Endothelial cell of umbilical vein (primary cell): ENCODE measurements at regions not wholly inside any gene's neighbourhood (a gene's known extent, or its start where the extent isn't known, plus 50 kb on each side); places are given as distances from the start of the nearest gene placed in this dataset.

Source experiments
- BruUV-seq: library from RNA; stranded (reverse); fragments of 400-500 nt; replicated peaks from 2 replicates; lab custom pipeline; 2021; lab: Mats Ljungman, UMichigan
- CTCF ChIA-PET: fragments of 300-600, 350-600 bp; sonication (Branson Sonifier 250); formaldehyde crosslinking; loops from one replicate; lab custom pipeline; 2021; ENCODE audit warnings: antibody characterized with exemption, inconsistent platforms; lab: Charles Lee
- POLR2A ChIA-PET: fragments of 300-600, 350-600 bp; sonication (Branson Sonifier 250); formaldehyde crosslinking; loops from one replicate; lab custom pipeline; 2021; ENCODE audit warnings: antibody characterized with exemption, inconsistent platforms; lab: Charles Lee
- DNase-seq: peaks from one replicate; pipeline ENCODE4 v3.0.0-alpha.2; 2011; ENCODE audit warnings: low read depth, low spot score
- FAIRE-seq: peaks from 2 replicates; lab custom pipeline; 2011; peaks lifted over from hg19 to GRCh38; lab: Jason Lieb, UNC
- H2AFZ ChIP-seq: 2 replicates; pipeline ENCODE4 v1.6.0; 2012; ENCODE audit warnings: low read depth, low read length, control low read depth, inconsistent platforms
- H3K27ac ChIP-seq: 2 replicates; pipeline ENCODE4 v1.5.1; 2011; ENCODE audit warnings: low read depth, mild to moderate bottlenecking, control low read depth, low read length, moderate library complexity; ENCODE audit not compliant: insufficient read depth
- H3K27me3 ChIP-seq, 2 experiments: 2 replicates each; pipeline versions ENCODE4 v1.6.0 to v1.6.1; 2011; ENCODE audit warnings: low read length in 2 of 2, mixed read lengths in 1 of 2; ENCODE audit not compliant: control insufficient read depth in 2 of 2, insufficient read depth in 2 of 2
- H3K36me3 ChIP-seq, 2 experiments: 2 replicates in 1 of 2; 3 replicates in 1 of 2; pipeline ENCODE4 v1.5.1; 2011; ENCODE audit warnings: low read length in 2 of 2, mild to moderate bottlenecking in 1 of 2, moderate library complexity in 1 of 2; ENCODE audit not compliant: control insufficient read depth in 2 of 2, insufficient read depth in 2 of 2; ENCODE audit errors: extremely low read depth in 1 of 2
- H3K4me1 ChIP-seq: 3 replicates; pipeline ENCODE4 v1.5.1; 2011; ENCODE audit warnings: mild to moderate bottlenecking, low read length; ENCODE audit not compliant: control insufficient read depth, insufficient read depth; ENCODE audit errors: extremely low read depth
- H3K4me2 ChIP-seq: 2 replicates; pipeline ENCODE4 v1.6.1; 2011; ENCODE audit warnings: low read length, control low read depth, mixed read lengths; ENCODE audit not compliant: insufficient read depth
- H3K4me3 ChIP-seq, 3 experiments: fragments of 200-600 bp in 1 of 3; sonication (generic), shearing (Covaris generic) in 1 of 3; replicated peaks in 1 of 3; 2 replicates each; pipeline ENCODE4 v1.5.1; 2011 to 2016; ENCODE audit warnings: control low read depth in 3 of 3, low read length in 3 of 3, mild to moderate bottlenecking in 2 of 3, inconsistent platforms in 1 of 3, low read depth in 1 of 3, moderate library complexity in 1 of 3; ENCODE audit not compliant: insufficient read depth in 1 of 3
- H3K79me2 ChIP-seq: 2 replicates; pipeline ENCODE4 v1.6.0; 2012; ENCODE audit warnings: low read length, inconsistent platforms; ENCODE audit not compliant: control insufficient read depth, insufficient read depth
- H3K9ac ChIP-seq: replicated peaks from 2 replicates; pipeline ENCODE3; 2011; ENCODE audit warnings: low read length, control low read depth; ENCODE audit not compliant: insufficient read depth; ENCODE audit errors: extremely low read depth
- H3K9me1 ChIP-seq: replicated peaks from 3 replicates; pipeline ENCODE4 v1.6.0; 2011; ENCODE audit warnings: mild to moderate bottlenecking, low read length; ENCODE audit not compliant: control insufficient read depth, insufficient read depth; ENCODE audit errors: extremely low read depth
- H3K9me3 ChIP-seq: replicated peaks from 2 replicates; pipeline ENCODE4 v1.5.1; 2012; ENCODE audit warnings: low read length, inconsistent platforms; ENCODE audit not compliant: control insufficient read depth, insufficient read depth
- H4K20me1 ChIP-seq: replicated peaks from 2 replicates; pipeline ENCODE3; 2011; ENCODE audit warnings: mild to moderate bottlenecking, low read length; ENCODE audit not compliant: control insufficient read depth, insufficient read depth; ENCODE audit errors: extremely low read depth
- CTCF ChIP-seq, 2 donors: IDR thresholded peaks; 1 replicate in 1 of 2; 2 replicates in 1 of 2; pipeline ENCODE4 v1.5.1; 2011; ENCODE audit warnings: low read length in 2 of 2, mild to moderate bottlenecking in 2 of 2, moderate library complexity in 2 of 2, control low read depth in 1 of 2, inconsistent platforms in 1 of 2, low read depth in 1 of 2; ENCODE audit not compliant: insufficient read depth in 1 of 2; ENCODE audit errors: extremely low read depth in 1 of 2
- EZH2 ChIP-seq: IDR thresholded peaks from 2 replicates; pipeline ENCODE4 v1.6.1; 2012; ENCODE audit warnings: borderline replicate concordance, low read depth, mild to moderate bottlenecking, moderate library complexity, low read length, inconsistent platforms; ENCODE audit not compliant: severe bottlenecking
- FOS ChIP-seq: IDR thresholded peaks from 2 replicates; pipeline ENCODE4 v1.6.1; 2011; ENCODE audit warnings: mild to moderate bottlenecking, low read length, moderate library complexity, borderline replicate concordance; ENCODE audit not compliant: insufficient read depth
- GATA2 ChIP-seq: IDR thresholded peaks from 2 replicates; pipeline ENCODE4 v1.7.0; 2011; ENCODE audit warnings: low read depth, mild to moderate bottlenecking, moderate library complexity, mixed read lengths, low read length; ENCODE audit not compliant: insufficient read length, insufficient read depth
- JUN ChIP-seq: IDR thresholded peaks from 2 replicates; pipeline ENCODE4 v1.6.1; 2011; ENCODE audit warnings: borderline replicate concordance, low read depth; ENCODE audit not compliant: insufficient read length, insufficient read depth
- MAX ChIP-seq: IDR thresholded peaks from 2 replicates; pipeline ENCODE4 v1.6.1; 2011; ENCODE audit not compliant: insufficient read depth, insufficient read length
- MYC ChIP-seq: IDR thresholded peaks from one replicate; pipeline ENCODE4 v1.6.1; 2011; ENCODE audit warnings: mild to moderate bottlenecking, low read depth, low read length
- POLR2A ChIP-seq: IDR thresholded peaks from 2 replicates; pipeline ENCODE4 v1.6.1; 2012; ENCODE audit warnings: low read depth, mild to moderate bottlenecking, control low read depth, low read length
- POLR2AphosphoS5 ChIP-seq: IDR thresholded peaks from 2 replicates; pipeline ENCODE4 v1.6.1; 2012; ENCODE audit warnings: low read depth, mild to moderate bottlenecking, control low read depth, low read length, moderate library complexity; ENCODE audit not compliant: insufficient read depth
- dilution Hi-C: fragments of 300-500 bp; cut with MboI; formaldehyde crosslinking; loops from one replicate; pipeline ENCODE4 v1.15.0; 2019; ENCODE audit warnings: low sequenced_read_pairs; ENCODE audit not compliant: extremely low pct_ligation_motif_present
- intact Hi-C: fragments of 100-400 bp; cut with micrococcal nuclease; formaldehyde crosslinking; loops from one replicate; pipeline ENCODE4 v1.10.0; 2022

- no peaks in the 10 kb centered on the region for H4K20me1 ChIP-seq
- no peaks in the 10 kb centered on the region for H3K36me3 ChIP-seq
- no peaks in the 10 kb centered on the region for H3K9me3 ChIP-seq
- H3K4me2 ChIP-seq: no peak overlapping the region
- H3K4me1 ChIP-seq: no peaks in the 10 kb centered on the region
- H2AFZ ChIP-seq: no peak overlapping the region
- no peak overlapping the region for H3K27ac ChIP-seq
- intact Hi-C loops: loop anchor here (5.0 kb wide), 3 partner anchors 1135 to 1870 kb away; no protein-coding TSS in a partner anchor
- H3K79me2 ChIP-seq: no peaks in the 10 kb centered on the region
- TF ChIP-seq EZH2: no peak
- TF ChIP-seq MYC: no peak
- TF ChIP-seq MAX: no peak
- no peak for TF ChIP-seq GATA2
- TF ChIP-seq JUN: no peak
- no peak for TF ChIP-seq POLR2A
- no peak for TF ChIP-seq FOS
- no peak for TF ChIP-seq POLR2AphosphoS5
- TF ChIP-seq CTCF (IDR thresholded peaks at IDR 0.05; ENCODE audit: extremely low read depth in 1 of 2, insufficient read depth in 1 of 2, low read depth in 1 of 2, low read length in 2 of 2): no peak
- DNase-seq (peak; percentile 19), FAIRE-seq (peak; percentile 66)
- no peaks in the 10 kb centered on the region for H3K27me3 ChIP-seq
- peak overlapping the region in 1 of 3 experiments; percentile 22 for H3K4me3 ChIP-seq
- no peaks in the 10 kb centered on the region for H3K9me1 ChIP-seq
- no peak overlapping the region for H3K9ac ChIP-seq
- dilution Hi-C loops: no loop called here
- ChIA-PET POLR2A (interaction anchor here (0.6 kb wide), 1 partner anchor 1643 kb away, joined by 3 read pairs; no protein-coding TSS in a partner anchor), CTCF (interaction anchor here (0.8 to 1.7 kb wide), 10 partner anchors 9 to 1869 kb away, joined by 3 to 6 read pairs (median 4); no protein-coding TSS in a partner anchor)
- BruUV-seq: no TSS peak
These were observed 921.8 kb upstream of the PCDH10 start for GRCh38 chr4:132227151-132227856.
